Left ventricle myocardium inferior (tissue), 1 donor: ENCODE measurements at regions not wholly inside any gene's neighbourhood (a gene's known extent, or its start where the extent isn't known, plus 50 kb on each side); places are given as distances from the start of the nearest gene placed in this dataset.

Source experiments
- DNase-seq: peaks from one replicate; pipeline ENCODE4 v3.0.0-alpha.2; 2020
- H3K27ac ChIP-seq: fragments of 200-600 bp; replicated peaks from 2 replicates; pipeline ENCODE4 v1.8.0; 2021
- H3K27me3 ChIP-seq: fragments of 200-600 bp; 2 replicates; pipeline ENCODE4 v1.8.0; 2021; ENCODE audit warnings: low read depth
- H3K36me3 ChIP-seq: fragments of 200-600 bp; 2 replicates; pipeline ENCODE4 v1.8.0; 2021
- H3K4me1 ChIP-seq: fragments of 200-600 bp; 2 replicates; pipeline ENCODE4 v1.8.0; 2021
- H3K4me3 ChIP-seq: fragments of 200-600 bp; 2 replicates; pipeline ENCODE4 v1.8.0; 2021; ENCODE audit warnings: mild to moderate bottlenecking, moderate library complexity
- H3K9me3 ChIP-seq: fragments of 200-600 bp; replicated peaks from 2 replicates; pipeline ENCODE4 v1.8.0; 2021
- intact Hi-C: fragments of 100-400 bp; cut with micrococcal nuclease; formaldehyde crosslinking; loops from one replicate; pipeline ENCODE4 v1.11.0; 2022
- TF ChIP-seq, protein P1 (sequence below): fragments of 200-600 bp; IDR thresholded peaks from 2 replicates; pipeline ENCODE4 v1.8.0; 2021; ENCODE audit warnings: antibody characterized with exemption, mild to moderate bottlenecking, borderline replicate concordance
- donor health status: DM: no; HTN: yes; CAD: no; lungs with severe emphysema.

DNA sequence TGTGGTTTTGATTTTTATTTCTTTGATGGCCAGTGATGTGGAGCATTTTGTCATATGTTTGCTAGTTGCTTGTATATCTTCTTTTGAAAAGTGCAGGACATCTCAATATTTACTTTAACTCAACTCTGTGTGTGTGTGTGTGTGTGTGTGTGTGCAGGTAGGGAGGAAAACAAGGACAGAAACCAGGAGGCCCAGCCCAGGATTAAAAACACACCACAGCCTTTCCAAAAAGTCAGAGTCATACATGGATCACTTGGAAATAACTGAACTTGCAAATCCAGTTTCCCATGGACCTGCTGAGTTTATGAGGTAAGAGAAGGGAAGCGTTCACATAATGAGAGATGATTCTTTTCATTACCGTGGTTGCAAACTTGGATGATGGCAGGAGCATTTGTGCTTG is 189.9 kb upstream of the LYZL1 start:
- intact Hi-C loops, result no loop called here
- Histone ChIP-seq H3K36me3 (no peaks in the 10 kb centered on the region), H3K27me3 (no peaks in the 10 kb centered on the region), H3K4me3 (no peak overlapping the region), H3K9me3 (no peaks in the 10 kb centered on the region), H3K4me1 (no peaks in the 10 kb centered on the region), H3K27ac (no peak overlapping the region)
- TF ChIP-seq, protein P1, sequence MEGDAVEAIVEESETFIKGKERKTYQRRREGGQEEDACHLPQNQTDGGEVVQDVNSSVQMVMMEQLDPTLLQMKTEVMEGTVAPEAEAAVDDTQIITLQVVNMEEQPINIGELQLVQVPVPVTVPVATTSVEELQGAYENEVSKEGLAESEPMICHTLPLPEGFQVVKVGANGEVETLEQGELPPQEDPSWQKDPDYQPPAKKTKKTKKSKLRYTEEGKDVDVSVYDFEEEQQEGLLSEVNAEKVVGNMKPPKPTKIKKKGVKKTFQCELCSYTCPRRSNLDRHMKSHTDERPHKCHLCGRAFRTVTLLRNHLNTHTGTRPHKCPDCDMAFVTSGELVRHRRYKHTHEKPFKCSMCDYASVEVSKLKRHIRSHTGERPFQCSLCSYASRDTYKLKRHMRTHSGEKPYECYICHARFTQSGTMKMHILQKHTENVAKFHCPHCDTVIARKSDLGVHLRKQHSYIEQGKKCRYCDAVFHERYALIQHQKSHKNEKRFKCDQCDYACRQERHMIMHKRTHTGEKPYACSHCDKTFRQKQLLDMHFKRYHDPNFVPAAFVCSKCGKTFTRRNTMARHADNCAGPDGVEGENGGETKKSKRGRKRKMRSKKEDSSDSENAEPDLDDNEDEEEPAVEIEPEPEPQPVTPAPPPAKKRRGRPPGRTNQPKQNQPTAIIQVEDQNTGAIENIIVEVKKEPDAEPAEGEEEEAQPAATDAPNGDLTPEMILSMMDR, result no peak
- DNase-seq, result no peak

- intact Hi-C loops, result no loop called here
- no peak for DNase-seq
- no peak overlapping the region for H3K27ac ChIP-seq
- no peaks in the 10 kb centered on the region for H3K4me1 ChIP-seq
- TF ChIP-seq, protein P1, result no peak
- no peaks in the 10 kb centered on the region for H3K9me3 ChIP-seq
- H3K27me3 ChIP-seq, result no peaks in the 10 kb centered on the region
- H3K36me3 ChIP-seq, result no peaks in the 10 kb centered on the region
- no peak overlapping the region for H3K4me3 ChIP-seq
Measured at GRCh38 chr10:29099415-29099814, 189.5 kb upstream of the LYZL1 start.

DNA sequence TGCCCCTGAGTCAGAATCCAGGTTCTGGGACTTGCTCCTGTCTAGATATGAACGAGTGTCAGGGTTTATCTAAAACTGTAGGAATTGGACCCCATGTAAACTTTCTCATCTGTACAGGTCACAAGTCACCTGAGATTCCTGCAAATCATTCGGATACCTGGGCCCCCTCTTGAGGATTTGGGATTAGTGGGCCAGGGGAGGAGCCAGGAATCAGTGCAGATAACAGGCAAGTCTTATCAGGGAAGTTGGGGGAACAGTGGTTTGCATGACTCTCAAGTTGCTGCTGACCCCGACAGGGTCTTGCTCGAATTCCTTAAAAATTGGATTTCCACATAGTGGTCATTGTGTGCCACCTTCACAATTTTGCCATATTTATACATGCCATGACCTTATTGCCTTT is 188.4 kb upstream of the LYZL1 start:
- no peaks in the 10 kb centered on the region for H3K9me3 ChIP-seq
- intact Hi-C loops, result no loop called here
- TF ChIP-seq, protein P1, result no peak

GRCh38 chr10:29102233-29102632 is 186.6 kb upstream of the LYZL1 start:
- no peaks in the 10 kb centered on the region for H3K36me3 ChIP-seq
- TF ChIP-seq, protein P1, result no peak
- no peaks in the 10 kb centered on the region for H3K4me1 ChIP-seq
- intact Hi-C loops, result no loop called here
- DNase-seq, result no peak
- no peaks in the 10 kb centered on the region for H3K27me3 ChIP-seq
- H3K27ac ChIP-seq, result no peak overlapping the region
- H3K9me3 ChIP-seq, result no peaks in the 10 kb centered on the region
- no peak overlapping the region for H3K4me3 ChIP-seq

More for the DNA sequence above, 188.4 kb upstream of the LYZL1 start:
- no peak overlapping the region for H3K4me3 ChIP-seq
- no peaks in the 10 kb centered on the region for H3K4me1 ChIP-seq
- H3K36me3 ChIP-seq, result no peaks in the 10 kb centered on the region
- no peak overlapping the region for H3K27ac ChIP-seq
- no peak for DNase-seq
- no peaks in the 10 kb centered on the region for H3K27me3 ChIP-seq

- DNase-seq, result no peak
- Histone ChIP-seq H3K36me3 (no peaks in the 10 kb centered on the region), H3K27ac (no peak overlapping the region), H3K27me3 (no peaks in the 10 kb centered on the region), H3K4me3 (no peak overlapping the region), H3K9me3 (no peaks in the 10 kb centered on the region), H3K4me1 (no peaks in the 10 kb centered on the region)
- TF ChIP-seq, protein P1, result no peak
- intact Hi-C loops, result no loop called here
Measured at GRCh38 chr10:29102636-29103035, 186.2 kb upstream of the LYZL1 start.
